Vagina (tissue), 2 donors: ENCODE measurements at regions not wholly inside any gene's neighbourhood (a gene's known extent, or its start where the extent isn't known, plus 50 kb on each side); places are given as distances from the start of the nearest gene placed in this dataset.

Source experiments
- CTCF ChIP-seq, 3 experiments: fragments of 450-650 bp in 2 of 3; fragments of 200-600 bp in 1 of 3; sonication (generic) in 1 of 3; IDR thresholded peaks; one replicate each; pipeline ENCODE4 v1.5.1; 2017 to 2019; ENCODE audit warnings: antibody characterized with exemption in 3 of 3, mild to moderate bottlenecking in 2 of 3, moderate library complexity in 2 of 3
- POLR2A ChIP-seq, 2 donors: fragments of 450-650 bp; IDR thresholded peaks; one replicate each; pipeline ENCODE4 v1.6.1; 2017; ENCODE audit warnings: antibody characterized with exemption in 2 of 2, mild to moderate bottlenecking in 2 of 2, moderate library complexity in 2 of 2

- no peak for TF ChIP-seq CTCF (IDR thresholded peaks at IDR 0.05)
- no peak for TF ChIP-seq POLR2A (IDR thresholded peaks at IDR 0.05)
Measured at GRCh38 chr5:21693591-21693990, 1159.6 kb downstream of the CDH12 start.
